GM20000 (cell line): ENCODE measurements at regions not wholly inside any gene's neighbourhood (a gene's known extent, or its start where the extent isn't known, plus 50 kb on each side); places are given as distances from the start of the nearest gene placed in this dataset.

ENCODE experiments used
- DNase-seq: peaks from one replicate; pipeline ENCODE4 v3.0.0; 2012; ENCODE audit warnings: low spot score
- CTCF ChIP-seq: IDR thresholded peaks from 2 replicates; pipeline ENCODE4 v1.5.1; 2012; ENCODE audit warnings: mild to moderate bottlenecking, control low read depth; ENCODE audit errors: extremely low read depth, missing control alignments

- no peak for TF ChIP-seq CTCF
- no peak for DNase-seq
Measured at GRCh38 chr6:87939776-87940175, 107.9 kb upstream of the SPACA1 start.

GRCh38 chr6:87938287-87938686 is 109.4 kb upstream of the SPACA1 start:
- DNase-seq = no peak
- no peak for TF ChIP-seq CTCF

GRCh38 chr6:87936065-87936464 is 111.6 kb upstream of the SPACA1 start:
- no peak for TF ChIP-seq CTCF

GRCh38 chr6:87935196-87935595 is 112.4 kb upstream of the SPACA1 start:
- no peak for TF ChIP-seq CTCF
- DNase-seq = no peak

More at GRCh38 chr6:87936065-87936464, 111.6 kb upstream of the SPACA1 start:
- no peak for DNase-seq

GRCh38 chr6:87932361-87932760 is 115.3 kb upstream of the SPACA1 start:
- TF ChIP-seq CTCF = no peak
- no peak for DNase-seq

GRCh38 chr6:87929843-87930288 is 117.8 kb upstream of the SPACA1 start:
- peak; percentile 79 for DNase-seq
- TF ChIP-seq CTCF = peak; percentile 87

GRCh38 chr6:87926687-87927086 is 121.0 kb upstream of the SPACA1 start:
- DNase-seq = no peak
- TF ChIP-seq CTCF = no peak
